Activated CD4-positive, alpha-beta T cell treated with anti-CD3 and anti-CD28 coated beads, Interleukin-2, amount 10 ng/mL, durations not matched to agents 24 days and 14 days (primary cell): ENCODE measurements at regions not wholly inside any gene's neighbourhood (a gene's known extent, or its start where the extent isn't known, plus 50 kb on each side); places are given as distances from the start of the nearest gene placed in this dataset.

ENCODE experiments used
- DNase-seq: peaks from one replicate; pipeline ENCODE4 v3.0.0; 2022
- H3K27ac Mint-ChIP-seq: one replicate; pipeline ENCODE4 v1.8.0; 2022; ENCODE audit warnings: mild to moderate bottlenecking, mixed read lengths
- H3K27me3 Mint-ChIP-seq: one replicate; pipeline ENCODE4 v1.8.0; 2022; ENCODE audit warnings: mixed read lengths
- H3K36me3 Mint-ChIP-seq: one replicate; pipeline ENCODE4 v1.8.0; 2022; ENCODE audit warnings: low read depth, mild to moderate bottlenecking, mixed read lengths
- H3K4me1 Mint-ChIP-seq: one replicate; pipeline ENCODE4 v1.8.0; 2021; ENCODE audit warnings: mixed read lengths
- H3K4me3 Mint-ChIP-seq: one replicate; pipeline ENCODE4 v1.8.0; 2022; ENCODE audit warnings: mild to moderate bottlenecking, moderate library complexity, mixed read lengths
- H3K9me3 Mint-ChIP-seq: one replicate; pipeline ENCODE4 v1.8.0; 2021; ENCODE audit warnings: mixed read lengths
- intact Hi-C: fragments of 100-400 bp; cut with micrococcal nuclease; formaldehyde crosslinking; loops from one replicate; pipeline ENCODE4 v1.15.1; 2023

- no peak for DNase-seq
- no peaks in the 10 kb centered on the region for H3K9me3 Mint-ChIP-seq
- intact Hi-C loops: no loop called here
- H3K4me3 Mint-ChIP-seq: no peak overlapping the region
- H3K4me1 Mint-ChIP-seq: no peaks in the 10 kb centered on the region
- H3K27me3 Mint-ChIP-seq: peaks cover 39% of the 10 kb centered on the region
- H3K36me3 Mint-ChIP-seq: no peaks in the 10 kb centered on the region
- no peak overlapping the region for H3K27ac Mint-ChIP-seq
Observed at GRCh38 chr6:6927521-6928361, 180.0 kb upstream of the RREB1 start.

- H3K27me3 Mint-ChIP-seq: peaks cover 33% of the 10 kb centered on the region
- intact Hi-C loops: no loop called here
- no peaks in the 10 kb centered on the region for H3K4me1 Mint-ChIP-seq
- H3K4me3 Mint-ChIP-seq: no peak overlapping the region
- no peaks in the 10 kb centered on the region for H3K36me3 Mint-ChIP-seq
- DNase-seq: no peak
- H3K9me3 Mint-ChIP-seq: no peaks in the 10 kb centered on the region
- H3K27ac Mint-ChIP-seq: no peak overlapping the region
Observed at GRCh38 chr6:6930223-6930880, 177.4 kb upstream of the RREB1 start.

GRCh38 chr6:6931071-6932025 lies 176.4 kb upstream of the RREB1 start:
- intact Hi-C loops: no loop called here
- Mint-ChIP-seq H3K4me1 (no peaks in the 10 kb centered on the region), H3K27me3 (peaks cover 27% of the 10 kb centered on the region), H3K9me3 (no peaks in the 10 kb centered on the region), H3K27ac (no peak overlapping the region), H3K36me3 (no peaks in the 10 kb centered on the region), H3K4me3 (no peak overlapping the region)
- no peak for DNase-seq

GRCh38 chr6:6932341-6932740 lies 175.4 kb upstream of the RREB1 start:
- H3K27ac Mint-ChIP-seq: no peak overlapping the region
- intact Hi-C loops: no loop called here
- no peak overlapping the region for H3K4me3 Mint-ChIP-seq
- no peak for DNase-seq
- H3K36me3 Mint-ChIP-seq: no peaks in the 10 kb centered on the region
- no peaks in the 10 kb centered on the region for H3K9me3 Mint-ChIP-seq
- no peaks in the 10 kb centered on the region for H3K4me1 Mint-ChIP-seq
- peaks cover 19% of the 10 kb centered on the region for H3K27me3 Mint-ChIP-seq

- DNase-seq: no peak
- no peaks in the 10 kb centered on the region for H3K4me1 Mint-ChIP-seq
- peaks cover 17% of the 10 kb centered on the region for H3K27me3 Mint-ChIP-seq
Observed at GRCh38 chr6:6932968-6933367, 174.8 kb upstream of the RREB1 start.

GRCh38 chr6:6940031-6941025 lies 167.4 kb upstream of the RREB1 start:
- Mint-ChIP-seq H3K36me3 (no peaks in the 10 kb centered on the region), H3K4me1 (peaks cover 4% of the 10 kb centered on the region), H3K4me3 (no peak overlapping the region), H3K27me3 (peaks cover 7% of the 10 kb centered on the region), H3K27ac (no peak overlapping the region), H3K9me3 (no peaks in the 10 kb centered on the region)
- no peak for DNase-seq
- intact Hi-C loops: no loop called here

More at GRCh38 chr6:6932968-6933367, 174.8 kb upstream of the RREB1 start:
- Mint-ChIP-seq H3K9me3 (no peaks in the 10 kb centered on the region), H3K36me3 (no peaks in the 10 kb centered on the region), H3K4me3 (no peak overlapping the region), H3K27ac (no peak overlapping the region)
- intact Hi-C loops: no loop called here

- H3K27me3 Mint-ChIP-seq: peaks cover 10% of the 10 kb centered on the region
- intact Hi-C loops: no loop called here
- H3K9me3 Mint-ChIP-seq: no peaks in the 10 kb centered on the region
- H3K36me3 Mint-ChIP-seq: no peaks in the 10 kb centered on the region
- H3K4me3 Mint-ChIP-seq: no peak overlapping the region
- peaks cover 4% of the 10 kb centered on the region for H3K4me1 Mint-ChIP-seq
- H3K27ac Mint-ChIP-seq: no peak overlapping the region
- no peak for DNase-seq
Observed at GRCh38 chr6:6941201-6941600, 166.6 kb upstream of the RREB1 start.

GRCh38 chr6:6942091-6942490 lies 165.7 kb upstream of the RREB1 start:
- Mint-ChIP-seq H3K27ac (no peak overlapping the region), H3K4me3 (no peak overlapping the region), H3K9me3 (no peaks in the 10 kb centered on the region), H3K27me3 (peaks cover 11% of the 10 kb centered on the region), H3K4me1 (peaks cover 4% of the 10 kb centered on the region), H3K36me3 (no peaks in the 10 kb centered on the region)
- intact Hi-C loops: no loop called here
- no peak for DNase-seq

- peaks cover 11% of the 10 kb centered on the region for H3K27me3 Mint-ChIP-seq
- no peaks in the 10 kb centered on the region for H3K9me3 Mint-ChIP-seq
- H3K4me3 Mint-ChIP-seq: no peak overlapping the region
- H3K27ac Mint-ChIP-seq: peak overlapping the region; percentile 46
- DNase-seq: no peak
- H3K4me1 Mint-ChIP-seq: peaks cover 4% of the 10 kb centered on the region
- intact Hi-C loops: no loop called here
- no peaks in the 10 kb centered on the region for H3K36me3 Mint-ChIP-seq
Observed at GRCh38 chr6:6942831-6943230, 164.9 kb upstream of the RREB1 start.

- Mint-ChIP-seq H3K36me3 (no peaks in the 10 kb centered on the region), H3K27ac (peak overlapping the region; percentile 4), H3K9me3 (no peaks in the 10 kb centered on the region), H3K4me3 (no peak overlapping the region), H3K4me1 (peaks cover 4% of the 10 kb centered on the region), H3K27me3 (peaks cover 11% of the 10 kb centered on the region)
- no peak for DNase-seq
- intact Hi-C loops: no loop called here
Observed at GRCh38 chr6:6943421-6943820, 164.3 kb upstream of the RREB1 start.

GRCh38 chr6:6946206-6947155 lies 161.3 kb upstream of the RREB1 start:
- Mint-ChIP-seq H3K36me3 (no peaks in the 10 kb centered on the region), H3K4me3 (no peak overlapping the region), H3K9me3 (peaks cover 10% of the 10 kb centered on the region), H3K4me1 (peaks cover 4% of the 10 kb centered on the region), H3K27ac (no peak overlapping the region), H3K27me3 (peaks cover 10% of the 10 kb centered on the region)
- DNase-seq: no peak
- intact Hi-C loops: no loop called here
